Anterior cingulate cortex (tissue), 58 donors: ENCODE measurements at regions not wholly inside any gene's neighbourhood (a gene's known extent, or its start where the extent isn't known, plus 50 kb on each side); places are given as distances from the start of the nearest gene placed in this dataset.
"Not testable (repeated sequence)": the region's sequence is repeated elsewhere in the genome, so short reads cannot be mapped to it uniquely, and the experiment has no call there.

Experiments used
- DNase-seq, 58 donors: peaks; one replicate each; lab custom pipeline; 2025; lab: John Stamatoyannopoulos, UW

DNA sequence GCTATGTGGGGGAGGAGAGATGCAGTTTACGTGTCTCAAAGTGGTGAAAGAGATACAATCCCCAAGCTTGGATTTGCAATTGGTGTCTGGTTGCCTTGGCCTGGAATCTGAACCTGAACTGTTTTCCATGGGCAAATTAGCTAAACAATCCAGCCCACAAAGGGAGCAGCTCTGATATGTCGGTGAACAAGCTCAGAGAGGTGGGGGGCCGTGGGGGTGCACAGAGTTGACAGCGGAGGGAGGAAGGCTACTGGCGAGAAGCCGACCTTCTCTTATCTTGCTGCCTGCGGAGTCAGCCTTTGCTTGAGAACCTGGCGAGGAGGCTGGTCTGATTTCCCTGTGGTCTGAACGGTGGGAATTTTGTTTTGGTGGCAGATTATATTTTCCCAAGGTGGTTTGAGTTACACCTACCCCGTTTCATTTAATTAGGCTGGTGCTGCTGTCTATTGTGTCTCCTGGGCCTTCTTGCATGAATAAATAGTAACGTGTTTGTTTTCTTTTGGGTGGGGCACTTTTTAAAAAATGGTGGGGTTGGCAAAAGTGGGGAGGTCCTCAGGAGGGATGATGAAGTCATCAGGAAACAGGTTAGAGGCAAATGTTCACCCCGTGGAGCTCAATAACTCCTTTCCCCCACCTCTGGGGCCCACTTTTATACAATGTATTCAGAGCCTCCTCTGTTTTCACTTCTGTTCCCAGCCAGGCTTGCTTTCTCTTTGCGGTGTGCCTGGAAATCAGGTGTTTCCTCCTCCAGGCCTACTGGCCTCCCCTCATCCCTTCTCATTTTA lies 80.9 kb upstream of the IGFBP5 start:
- no peak for DNase-seq

DNA sequence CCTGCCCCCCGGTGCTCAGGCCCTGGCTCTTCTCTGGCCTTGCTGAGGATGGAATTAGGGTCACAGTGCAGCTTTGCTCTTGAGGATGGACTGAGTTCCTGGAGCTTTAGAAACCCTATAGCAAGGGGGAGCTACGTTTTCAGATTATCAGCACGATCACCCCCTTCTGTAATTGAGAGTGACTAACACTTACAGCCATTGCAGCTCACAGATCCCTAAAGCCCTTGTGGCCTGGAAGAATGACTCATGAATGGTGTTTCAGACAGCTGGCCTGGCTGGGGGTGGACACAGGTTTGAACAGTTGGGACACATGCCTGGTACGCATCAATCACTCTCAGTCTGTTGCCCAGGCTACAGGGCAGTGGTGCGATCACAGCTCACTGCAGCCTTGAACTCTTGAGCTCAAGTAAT lies 79.7 kb upstream of the IGFBP5 start:
- DNase-seq = no peak

DNA sequence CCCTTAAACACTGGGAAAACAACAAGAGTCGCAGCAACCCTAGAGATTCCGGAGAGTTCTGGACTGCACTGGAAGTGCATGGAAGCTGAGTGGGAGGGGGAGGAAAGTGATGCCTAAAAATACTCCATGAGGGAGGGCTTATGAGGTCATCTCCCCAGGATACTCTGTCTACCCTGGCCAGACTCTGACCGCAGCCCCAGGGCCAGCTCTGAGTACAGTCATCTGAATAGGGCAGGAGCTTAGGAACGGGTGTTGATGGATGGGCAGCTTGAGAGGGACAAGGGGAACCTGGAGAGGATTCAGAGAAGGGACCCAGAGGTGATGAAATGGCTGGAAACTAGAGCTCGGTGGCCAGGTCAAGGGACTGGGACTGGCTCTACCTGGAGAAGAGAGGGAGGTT lies 79.3 kb upstream of the IGFBP5 start:
- DNase-seq = no peak

DNA sequence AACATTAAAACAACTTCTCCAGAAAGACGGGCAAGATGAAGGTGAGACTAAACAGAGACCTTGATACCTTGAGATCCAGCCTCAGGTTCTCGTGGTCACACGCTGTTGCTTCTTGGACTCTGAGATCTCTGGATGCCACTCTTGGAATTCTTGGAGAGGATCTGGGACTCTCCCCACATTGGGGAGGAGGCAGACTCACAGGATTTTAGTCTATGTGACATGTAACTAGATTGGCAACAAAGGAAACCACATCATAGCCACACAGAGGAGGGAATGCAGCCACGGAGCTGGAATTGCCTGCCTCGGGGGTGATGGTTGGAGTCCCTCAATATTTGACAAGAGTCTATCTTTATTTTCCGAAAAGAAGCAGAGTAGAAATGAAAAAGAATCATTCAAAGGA lies 78.8 kb upstream of the IGFBP5 start:
- DNase-seq = no peak

DNA sequence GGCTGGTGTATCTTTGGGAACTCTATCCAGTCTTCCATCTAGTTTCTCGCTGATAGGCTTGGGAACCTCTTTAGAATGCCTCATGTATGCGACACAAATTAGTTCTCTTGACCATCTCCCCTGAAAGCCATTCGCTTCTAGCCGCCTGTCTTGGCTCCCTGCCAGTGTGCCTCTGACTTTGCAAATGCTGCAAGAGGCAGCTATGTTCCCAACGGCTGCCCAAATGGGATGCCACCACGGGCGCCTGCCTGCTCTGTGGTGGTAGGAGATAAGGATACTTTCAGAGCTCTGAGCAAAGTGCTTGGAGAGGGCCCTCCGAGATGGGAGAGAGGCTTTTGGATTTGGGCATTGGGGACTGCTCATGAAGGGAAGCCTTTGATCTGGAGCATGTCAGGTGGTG lies 77.7 kb upstream of the IGFBP5 start:
- no peak for DNase-seq

DNA sequence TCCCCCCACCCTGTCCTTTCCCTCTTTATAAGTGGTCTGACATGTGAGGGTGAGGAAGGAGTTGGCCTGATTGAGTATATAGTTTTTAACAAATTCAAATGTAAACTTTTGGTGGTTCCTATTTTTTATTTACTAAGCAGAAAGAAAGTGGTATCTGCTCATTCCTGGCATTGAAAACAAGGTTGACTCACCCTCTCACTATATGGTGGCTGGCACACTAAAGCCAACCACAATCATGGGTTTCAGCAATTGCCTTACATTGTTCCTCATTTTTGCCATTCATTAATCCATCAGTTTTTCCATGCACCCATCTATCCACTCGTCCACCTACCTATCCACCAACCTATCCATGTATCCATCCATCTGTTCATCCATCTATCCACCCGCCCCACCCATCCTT lies 75.4 kb upstream of the IGFBP5 start:
- DNase-seq = no peak

DNA sequence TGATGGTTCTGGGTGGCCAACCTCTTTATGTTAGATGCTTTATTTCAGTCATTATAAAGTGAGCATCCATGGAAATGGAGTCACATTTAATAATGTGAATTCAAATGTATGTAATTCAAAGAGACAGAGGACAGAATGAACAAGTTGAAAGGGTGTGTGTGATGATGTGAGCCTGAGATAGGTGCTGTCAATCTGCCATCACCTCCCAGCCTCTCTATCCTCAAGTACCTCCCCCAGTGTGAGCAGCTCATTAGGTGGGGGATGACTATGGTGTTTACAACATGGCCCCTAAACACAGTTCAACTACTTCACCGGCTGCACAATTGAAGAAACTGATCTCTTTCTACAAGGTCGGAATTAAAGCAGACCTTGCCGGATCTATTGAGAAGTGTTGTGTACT lies 74.7 kb upstream of the IGFBP5 start:
- DNase-seq = no peak

DNA sequence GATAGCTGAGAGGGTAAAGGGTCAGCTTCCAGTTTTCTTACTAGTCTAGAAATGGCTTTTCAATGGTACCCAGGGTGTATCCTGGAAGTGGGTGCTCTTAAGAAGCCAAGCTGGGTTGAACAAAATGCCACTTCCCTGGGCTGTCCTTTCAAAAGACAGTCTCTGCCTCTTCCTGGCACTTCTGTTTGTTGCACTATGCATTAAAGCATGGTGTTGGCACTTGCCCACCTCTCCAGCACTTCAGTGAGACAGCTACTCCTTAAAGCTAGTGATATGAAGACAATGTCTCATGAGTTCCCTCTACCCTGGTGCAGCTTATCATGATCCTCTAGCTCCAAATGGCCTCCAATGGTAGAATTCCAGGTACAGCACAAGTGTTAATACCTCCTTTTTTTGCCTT lies 74.3 kb upstream of the IGFBP5 start:
- DNase-seq = no peak

DNA sequence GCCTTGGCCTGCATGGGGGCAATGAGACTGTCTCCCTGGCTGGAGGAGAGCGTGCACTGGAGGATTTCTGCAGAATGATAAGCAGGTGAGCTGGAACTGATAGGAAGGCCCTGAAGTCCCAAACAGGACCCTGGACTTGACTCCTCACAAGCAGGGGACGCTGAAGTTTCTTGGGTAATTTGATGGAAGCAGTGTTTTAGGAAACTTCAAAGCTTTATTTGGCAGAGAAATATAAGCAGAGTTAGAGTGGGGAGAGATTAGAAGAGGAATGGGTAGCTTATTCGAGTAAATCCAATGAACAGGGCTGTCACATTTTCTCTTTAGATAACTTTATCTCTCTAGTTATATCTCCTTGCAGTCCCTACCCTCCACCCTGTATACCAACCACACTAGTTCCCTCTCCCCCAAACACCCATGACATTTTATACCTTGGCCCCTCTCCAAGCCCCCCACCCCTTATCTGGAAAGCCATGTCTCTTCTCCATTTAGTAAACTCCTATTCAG lies 73.6 kb upstream of the IGFBP5 start:
- no peak for DNase-seq

DNA sequence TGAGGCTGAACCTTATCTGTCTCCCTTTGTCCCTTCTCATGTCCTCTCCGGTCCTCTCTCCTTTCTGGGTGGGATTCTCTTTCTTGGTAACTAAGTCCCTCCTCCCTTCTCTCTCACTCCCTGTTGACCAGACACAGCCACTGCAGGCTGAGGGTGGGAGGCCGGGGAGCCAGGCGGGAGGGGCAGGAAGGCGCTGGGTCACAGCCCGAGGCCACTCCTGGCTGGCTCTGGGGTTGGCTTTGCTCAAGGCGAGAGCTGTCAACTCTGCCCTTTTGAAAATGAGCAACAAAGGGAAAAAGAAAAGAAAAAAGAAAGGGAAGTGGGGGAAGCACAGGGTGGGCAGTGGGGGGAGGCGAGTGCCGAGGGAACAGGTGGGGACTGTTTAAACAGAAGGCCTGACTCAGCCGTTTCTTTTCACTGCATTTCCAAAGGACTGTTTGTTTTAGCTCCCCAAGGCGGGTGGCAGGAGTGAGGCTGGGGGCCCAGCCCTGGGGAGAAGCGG lies 70.5 kb upstream of the IGFBP5 start:
- DNase-seq = no peak

DNA sequence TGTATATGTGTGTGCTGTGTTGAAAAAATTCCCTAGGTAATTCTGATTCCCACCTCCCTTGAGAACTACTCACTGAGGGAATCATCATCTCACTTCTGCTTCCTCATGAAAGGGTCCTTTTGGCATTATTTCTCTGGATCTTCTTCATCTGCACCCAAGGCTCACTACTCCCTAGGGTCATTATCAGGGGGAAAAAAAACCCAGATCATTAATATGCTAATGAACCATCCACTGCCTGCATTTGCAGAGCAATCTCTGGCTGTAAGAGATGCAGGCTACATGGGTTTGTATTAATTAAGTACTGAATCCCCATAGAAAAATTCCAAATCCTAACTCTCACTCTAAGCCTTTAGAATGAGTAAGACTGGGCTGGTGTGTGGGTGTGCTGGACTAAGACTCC lies 68.0 kb upstream of the IGFBP5 start:
- DNase-seq = no peak

DNA sequence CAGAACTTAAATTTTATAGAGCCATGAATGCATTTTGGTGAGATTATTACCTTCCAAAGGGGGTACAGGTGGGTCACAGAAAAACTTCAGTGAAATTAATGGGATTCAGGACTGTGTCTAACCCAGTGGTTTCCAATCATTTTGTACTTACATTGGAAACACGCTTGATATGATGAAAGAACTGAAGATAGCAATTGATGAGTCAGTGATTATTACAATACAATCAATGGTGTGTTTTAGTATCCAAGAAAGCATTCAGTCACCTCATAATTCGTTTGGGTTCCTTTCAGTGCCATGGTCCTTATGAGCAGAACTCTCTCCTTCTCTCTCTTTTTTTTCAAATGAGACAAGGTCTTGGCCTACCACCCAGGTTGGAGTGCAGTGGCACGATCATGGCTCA lies 66.5 kb upstream of the IGFBP5 start:
- no peak for DNase-seq

DNA sequence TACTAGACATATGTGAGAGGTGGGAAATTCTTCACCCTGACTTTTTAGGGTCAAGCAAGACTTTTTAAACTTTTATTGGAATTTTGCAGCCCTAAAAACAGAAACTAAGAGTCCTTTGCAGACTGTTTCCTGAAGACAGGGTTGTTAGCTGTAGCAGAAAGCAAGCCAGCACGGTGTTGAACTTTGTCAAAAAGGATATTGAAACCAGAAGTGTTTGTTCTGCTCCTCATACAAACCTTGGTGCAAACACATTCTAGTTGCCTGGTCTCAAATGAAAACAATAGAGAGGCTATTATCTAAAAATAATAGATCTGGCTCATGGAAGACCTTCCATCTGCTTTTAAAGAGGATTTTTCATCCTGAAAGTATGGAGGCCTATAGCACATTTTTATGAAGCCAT lies 65.8 kb upstream of the IGFBP5 start:
- DNase-seq = no peak

DNA sequence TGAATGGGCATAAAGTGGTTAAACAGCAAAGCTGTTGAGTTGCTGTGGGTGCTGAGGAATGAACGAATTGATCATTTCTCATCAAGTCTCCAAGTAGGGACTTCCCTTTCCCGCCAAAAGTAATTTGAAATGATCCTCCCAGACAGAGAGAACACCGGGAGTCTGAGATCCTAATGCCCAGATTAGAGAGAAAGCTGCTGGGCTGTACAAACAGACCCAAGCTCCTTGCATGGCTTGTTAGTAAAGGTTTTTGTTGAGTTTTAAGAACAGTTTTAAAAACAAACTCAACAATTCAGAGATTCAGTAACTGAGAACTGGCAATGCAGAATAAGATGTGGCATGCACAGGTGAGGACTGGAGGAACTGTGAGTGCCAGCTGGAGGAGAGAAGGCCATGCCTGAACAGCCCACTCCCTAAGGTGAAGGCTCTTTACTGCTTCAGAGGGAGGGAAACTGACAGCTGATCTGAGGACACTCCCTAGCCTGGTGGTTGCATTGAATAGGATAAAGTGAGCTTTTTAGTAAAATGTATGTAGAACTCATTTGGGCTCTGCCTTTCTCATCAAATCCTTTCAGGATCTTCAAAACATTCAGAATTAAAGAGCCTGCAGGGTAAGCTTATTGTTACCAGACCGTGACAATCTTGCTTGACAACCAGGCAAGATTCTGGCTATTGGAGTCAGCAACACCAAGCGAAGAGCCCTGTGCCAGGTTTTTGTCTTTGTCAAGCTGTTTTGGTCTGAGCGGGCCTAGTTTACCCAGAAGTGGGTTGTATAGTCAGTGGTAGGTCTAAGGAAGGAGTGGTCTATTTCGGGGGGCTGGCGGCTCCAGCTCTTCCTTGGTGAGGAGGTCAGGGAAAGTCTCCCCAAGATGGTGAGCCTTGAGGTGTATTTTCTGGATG lies 63.2 kb upstream of the IGFBP5 start:
- no peak for DNase-seq

DNA sequence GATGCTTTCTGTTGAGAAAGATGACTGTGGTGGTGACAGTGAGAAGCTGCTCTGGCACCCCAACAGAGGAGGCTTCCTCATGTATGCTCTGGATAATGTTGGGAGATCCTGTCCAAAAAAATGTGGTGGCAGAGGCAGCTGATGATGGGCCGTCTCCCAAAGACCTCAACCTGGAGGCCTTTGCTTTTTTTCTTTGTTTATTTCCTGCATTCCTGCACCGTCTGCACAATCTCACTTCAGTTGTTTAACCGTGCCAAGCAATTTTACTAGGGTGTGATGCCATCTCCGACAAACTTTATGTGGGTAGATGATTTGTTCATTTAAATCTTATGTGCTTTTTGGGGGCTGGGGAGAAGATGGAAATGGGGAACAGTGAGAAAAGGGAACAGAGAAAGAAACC lies 62.2 kb upstream of the IGFBP5 start:
- DNase-seq = no peak

DNA sequence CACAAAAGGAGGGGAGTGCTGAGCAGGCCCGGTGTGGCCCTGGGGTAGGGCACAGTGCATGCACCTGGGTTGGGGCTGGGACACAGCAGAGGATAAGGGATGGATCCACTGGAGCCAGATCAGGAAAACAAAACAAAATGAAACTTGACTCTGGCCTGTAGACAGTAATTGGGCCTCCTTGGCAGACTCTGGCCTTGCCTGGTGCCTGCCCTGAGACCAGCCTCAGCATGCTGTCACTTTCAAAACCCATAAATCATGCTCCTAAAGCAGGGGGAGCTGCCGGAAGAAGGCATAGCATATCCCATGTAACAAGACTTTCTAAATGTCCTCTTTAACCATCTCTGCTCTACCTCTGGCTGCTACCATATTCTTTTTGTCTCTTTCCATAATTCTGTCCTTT lies 61.1 kb upstream of the IGFBP5 start:
- no peak for DNase-seq

DNA sequence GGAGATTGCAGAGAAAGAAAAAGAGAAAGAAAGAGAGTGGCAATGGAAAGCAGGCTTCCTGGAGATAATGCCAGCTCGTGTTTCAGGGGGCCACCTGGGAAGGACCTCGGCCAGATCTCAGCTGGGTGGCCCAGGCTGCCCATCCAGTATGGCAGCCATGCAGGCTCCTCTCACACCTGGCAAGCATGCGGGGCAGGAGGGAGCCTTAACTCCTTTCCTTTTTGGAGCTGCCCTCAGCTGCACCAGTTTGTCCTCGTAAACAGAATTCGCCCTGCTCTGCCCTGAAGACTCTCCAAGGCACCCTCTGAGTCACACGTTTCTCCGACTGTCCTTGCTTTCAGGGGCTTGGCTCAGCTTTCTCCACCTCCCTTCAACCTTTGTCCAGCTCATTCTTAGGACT lies 59.5 kb upstream of the IGFBP5 start:
- no peak for DNase-seq

DNA sequence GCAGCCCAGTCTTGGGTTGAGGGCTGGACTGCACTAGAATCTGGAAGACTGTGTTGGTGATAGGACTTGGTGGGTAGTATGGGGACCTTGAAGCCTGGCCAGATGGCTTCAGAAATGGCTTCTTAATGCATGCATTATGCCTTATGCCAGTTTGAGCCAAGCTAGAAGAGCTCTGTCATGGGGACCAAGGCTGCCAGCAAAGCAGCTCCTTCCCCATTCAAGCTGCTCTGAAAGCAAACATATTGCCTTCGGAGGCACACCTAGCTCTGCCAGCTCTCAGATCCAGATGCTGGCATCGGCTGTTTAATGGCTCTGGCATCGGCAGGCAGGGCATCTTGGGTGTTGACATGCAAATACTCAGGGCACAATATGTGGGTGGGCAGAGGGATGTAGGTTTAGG lies 59.0 kb upstream of the IGFBP5 start:
- no peak for DNase-seq

DNA sequence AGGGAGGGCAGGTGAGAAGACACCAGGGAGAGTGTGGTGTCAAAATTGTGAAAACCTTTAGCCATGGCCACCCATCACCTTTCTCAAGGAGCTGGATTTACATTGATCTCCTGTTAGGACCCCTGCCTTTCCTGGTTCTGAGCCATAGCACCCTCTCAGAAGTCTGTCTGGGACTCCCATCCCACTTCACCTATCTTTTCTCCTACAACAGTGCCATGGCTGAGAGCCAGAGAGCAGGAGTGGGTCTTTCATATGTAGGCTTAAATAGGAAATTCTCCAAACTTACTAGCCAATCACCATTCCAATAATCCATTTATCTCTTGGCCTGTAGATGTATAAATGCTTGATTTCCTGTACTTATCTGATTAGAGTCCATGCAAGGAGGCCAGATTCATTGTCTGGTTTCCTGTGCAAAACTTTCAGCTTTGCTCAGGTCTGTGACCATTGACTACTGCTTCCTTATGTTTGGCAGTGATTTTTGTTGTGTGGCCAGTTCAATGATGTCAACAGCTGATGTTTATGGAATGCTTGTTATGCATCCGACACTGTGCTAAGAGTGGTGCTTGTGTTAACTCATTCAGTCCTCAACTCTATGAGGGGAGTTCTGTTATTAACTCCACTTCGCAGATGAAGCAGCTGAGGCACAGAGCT lies 57.6 kb upstream of the IGFBP5 start:
- no peak for DNase-seq

DNA sequence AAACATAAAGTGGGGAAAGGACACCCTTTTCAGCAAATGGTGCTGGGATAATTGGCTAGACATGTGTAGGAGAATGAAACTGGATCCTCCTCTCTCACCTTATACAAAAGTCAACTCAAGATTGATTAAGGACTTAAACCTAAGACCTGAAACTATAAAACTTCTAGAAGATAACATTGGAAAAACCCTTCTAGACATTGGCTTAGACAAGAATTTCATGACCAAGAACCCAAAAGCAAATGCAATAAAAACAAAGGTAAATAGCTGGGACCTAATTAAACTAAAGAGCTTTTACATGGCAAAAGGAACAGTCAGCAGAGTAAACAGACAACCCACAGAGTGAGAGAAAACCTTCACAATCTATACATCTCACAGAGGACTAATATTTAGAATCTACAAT lies 55.4 kb upstream of the IGFBP5 start:
- DNase-seq = not testable (repeated sequence)

DNA sequence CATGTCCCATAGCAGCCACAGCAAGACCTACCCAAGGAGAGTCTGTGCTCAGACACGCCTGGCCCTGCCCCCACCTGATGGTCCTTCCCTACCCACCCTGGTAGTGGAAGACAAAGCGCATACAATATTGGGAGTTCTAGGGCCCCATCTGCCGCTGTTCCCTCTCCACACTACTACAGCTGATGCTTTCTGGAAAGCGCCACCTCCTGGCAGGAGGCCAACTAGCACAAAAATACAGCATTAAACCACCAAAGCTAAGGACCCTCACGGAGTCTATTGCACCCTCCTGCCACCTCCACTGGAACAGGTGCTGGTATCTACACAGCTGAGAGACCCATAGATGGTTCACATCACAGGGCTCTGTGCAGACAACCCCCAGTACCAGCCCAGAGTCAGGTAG lies 50.9 kb upstream of the IGFBP5 start:
- not testable (repeated sequence) for DNase-seq
